HCT116 (cell line): ENCODE measurements at regions not wholly inside any gene's neighbourhood (a gene's known extent, or its start where the extent isn't known, plus 50 kb on each side); places are given as distances from the start of the nearest gene placed in this dataset.

Experiments
- POLR2A ChIP-seq: IDR thresholded peaks from 2 replicates; pipeline ENCODE4 v1.7.0; 2011; ENCODE audit warnings: borderline replicate concordance; ENCODE audit not compliant: insufficient read depth, insufficient read length; ENCODE audit errors: extremely low read depth
- ZBTB33 ChIP-seq: IDR thresholded peaks from 2 replicates; pipeline ENCODE4 v1.6.1; 2011; ENCODE audit warnings: mild to moderate bottlenecking, low read length, moderate library complexity; ENCODE audit not compliant: insufficient replicate concordance; ENCODE audit errors: extremely low read depth

GRCh38 chr6:21759721-21760120 lies 166.2 kb downstream of the SOX4 start:
- TF ChIP-seq POLR2A (no peak), ZBTB33 (no peak)
